ENCODE measurements at regions not wholly inside any gene's neighbourhood (a gene's known extent, or its start where the extent isn't known, plus 50 kb on each side); places are given as distances from the start of the nearest gene placed in this dataset.

GRCh38 chr2:236867441-236868260 lies 218.0 kb upstream of the COPS8 start:
- intact Hi-C loops (cut with micrococcal nuclease), result no loop called here

GRCh38 chr2:236870370-236870769 lies 215.3 kb upstream of the COPS8 start:
- intact Hi-C loops (cut with micrococcal nuclease), result no loop called here

- intact Hi-C loops (cut with micrococcal nuclease), result no loop called here
These were observed 214.1 kb upstream of the COPS8 start for GRCh38 chr2:236871500-236872001.

- intact Hi-C loops (cut with micrococcal nuclease), result no loop called here
These were observed 213.7 kb upstream of the COPS8 start for GRCh38 chr2:236872015-236872414.

GRCh38 chr2:236872981-236873380 lies 212.7 kb upstream of the COPS8 start:
- intact Hi-C loops (cut with micrococcal nuclease), result no loop called here

GRCh38 chr2:236873636-236874035 lies 212.1 kb upstream of the COPS8 start:
- intact Hi-C loops (cut with micrococcal nuclease), result no loop called here

GRCh38 chr2:236874866-236875481 lies 210.7 kb upstream of the COPS8 start:
- intact Hi-C loops (cut with micrococcal nuclease), result no loop called here

- intact Hi-C loops (cut with micrococcal nuclease), result no loop called here
These were observed 209.7 kb upstream of the COPS8 start for GRCh38 chr2:236875906-236876505.

- intact Hi-C loops (cut with micrococcal nuclease), result no loop called here
These were observed 209.0 kb upstream of the COPS8 start for GRCh38 chr2:236876642-236877041.

- intact Hi-C loops (cut with micrococcal nuclease), result no loop called here
These were observed 207.7 kb upstream of the COPS8 start for GRCh38 chr2:236877972-236878371.

GRCh38 chr2:236879416-236879963 lies 206.2 kb upstream of the COPS8 start:
- intact Hi-C loops (cut with micrococcal nuclease), result no loop called here

GRCh38 chr2:236882074-236882473 lies 203.6 kb upstream of the COPS8 start:
- intact Hi-C loops (cut with micrococcal nuclease), result no loop called here

- intact Hi-C loops (cut with micrococcal nuclease), result no loop called here
These were observed 202.8 kb upstream of the COPS8 start for GRCh38 chr2:236882930-236883329.

- intact Hi-C loops (cut with micrococcal nuclease), result no loop called here
These were observed 201.9 kb upstream of the COPS8 start for GRCh38 chr2:236883819-236884218.

GRCh38 chr2:236884569-236885175 lies 201.0 kb upstream of the COPS8 start:
- intact Hi-C loops (cut with micrococcal nuclease), result no loop called here

- intact Hi-C loops (cut with micrococcal nuclease), result no loop called here
These were observed 199.2 kb upstream of the COPS8 start for GRCh38 chr2:236886456-236886855.

GRCh38 chr2:236887531-236887930 lies 198.2 kb upstream of the COPS8 start:
- intact Hi-C loops (cut with micrococcal nuclease), result no loop called here

- intact Hi-C loops (cut with micrococcal nuclease), result no loop called here
These were observed 197.5 kb upstream of the COPS8 start for GRCh38 chr2:236887953-236888793.

GRCh38 chr2:236888794-236889780 lies 196.6 kb upstream of the COPS8 start:
- intact Hi-C loops (cut with micrococcal nuclease), result no loop called here
